GM12872 (cell line): ENCODE measurements at regions not wholly inside any gene's neighbourhood (a gene's known extent, or its start where the extent isn't known, plus 50 kb on each side); places are given as distances from the start of the nearest gene placed in this dataset.

ENCODE experiments used
- TF ChIP-seq, protein P1 (sequence below): IDR thresholded peaks from 3 replicates; pipeline ENCODE4 v1.5.1; 2011; ENCODE audit warnings: low read depth, mild to moderate bottlenecking, low read length, moderate library complexity; ENCODE audit not compliant: insufficient read depth

DNA sequence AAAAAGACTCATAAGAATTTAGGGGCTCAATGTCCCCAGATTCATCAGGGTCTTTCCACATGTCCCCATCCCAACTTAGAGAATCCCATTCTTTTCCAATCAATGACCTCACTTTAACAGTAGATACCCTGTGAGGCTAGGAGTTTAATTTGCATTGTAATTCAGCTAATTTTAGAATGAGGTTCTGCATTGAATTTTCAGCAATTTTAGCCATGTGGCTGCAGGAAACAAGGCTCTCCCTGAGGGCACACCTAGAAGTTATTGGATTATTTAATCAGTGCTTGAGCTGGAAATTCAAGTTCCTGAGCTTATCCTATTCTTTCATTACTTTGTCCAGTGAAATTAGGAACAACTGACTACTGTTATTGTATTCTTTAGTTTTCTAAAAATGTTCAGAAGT, 433.8 kb downstream of the ADAMTS20 start:
- TF ChIP-seq, protein P1, sequence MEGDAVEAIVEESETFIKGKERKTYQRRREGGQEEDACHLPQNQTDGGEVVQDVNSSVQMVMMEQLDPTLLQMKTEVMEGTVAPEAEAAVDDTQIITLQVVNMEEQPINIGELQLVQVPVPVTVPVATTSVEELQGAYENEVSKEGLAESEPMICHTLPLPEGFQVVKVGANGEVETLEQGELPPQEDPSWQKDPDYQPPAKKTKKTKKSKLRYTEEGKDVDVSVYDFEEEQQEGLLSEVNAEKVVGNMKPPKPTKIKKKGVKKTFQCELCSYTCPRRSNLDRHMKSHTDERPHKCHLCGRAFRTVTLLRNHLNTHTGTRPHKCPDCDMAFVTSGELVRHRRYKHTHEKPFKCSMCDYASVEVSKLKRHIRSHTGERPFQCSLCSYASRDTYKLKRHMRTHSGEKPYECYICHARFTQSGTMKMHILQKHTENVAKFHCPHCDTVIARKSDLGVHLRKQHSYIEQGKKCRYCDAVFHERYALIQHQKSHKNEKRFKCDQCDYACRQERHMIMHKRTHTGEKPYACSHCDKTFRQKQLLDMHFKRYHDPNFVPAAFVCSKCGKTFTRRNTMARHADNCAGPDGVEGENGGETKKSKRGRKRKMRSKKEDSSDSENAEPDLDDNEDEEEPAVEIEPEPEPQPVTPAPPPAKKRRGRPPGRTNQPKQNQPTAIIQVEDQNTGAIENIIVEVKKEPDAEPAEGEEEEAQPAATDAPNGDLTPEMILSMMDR: no peak

- TF ChIP-seq, protein P1: no peak
These were observed 434.6 kb downstream of the ADAMTS20 start for GRCh38 chr12:43117226-43117930.

DNA sequence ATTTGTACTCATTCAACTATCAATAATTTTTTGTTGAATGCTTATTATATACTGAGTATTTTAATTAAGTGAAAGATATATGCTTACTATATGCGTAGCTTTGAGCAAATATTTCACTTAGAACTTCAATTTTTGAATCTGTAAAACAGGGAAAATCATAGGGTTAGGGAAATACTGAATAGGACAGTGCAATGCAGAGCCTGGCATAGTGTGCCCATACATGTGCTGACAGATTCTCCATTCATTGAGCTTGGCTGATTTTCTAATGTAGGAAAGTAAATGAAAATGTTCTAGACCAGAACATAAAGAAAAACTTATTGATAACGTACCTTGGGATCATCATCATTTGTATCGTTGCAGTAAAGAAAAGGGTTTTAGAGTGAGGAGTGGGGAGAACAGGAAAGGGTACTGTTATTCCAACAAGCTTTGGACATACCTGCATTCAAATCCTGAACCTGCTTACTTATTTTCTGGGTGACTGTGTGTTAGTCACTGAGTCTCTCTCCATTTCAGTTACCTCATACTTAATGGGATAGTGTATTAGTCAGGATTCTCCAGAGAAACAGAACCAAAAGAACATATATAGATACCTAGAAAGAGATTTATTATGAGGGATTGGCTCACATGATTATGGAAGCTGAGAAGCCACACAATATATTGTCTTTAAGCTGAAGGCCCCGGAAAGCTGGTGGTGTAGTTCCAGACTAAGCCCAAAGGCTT, 436.4 kb downstream of the ADAMTS20 start:
- TF ChIP-seq, protein P1: no peak

DNA sequence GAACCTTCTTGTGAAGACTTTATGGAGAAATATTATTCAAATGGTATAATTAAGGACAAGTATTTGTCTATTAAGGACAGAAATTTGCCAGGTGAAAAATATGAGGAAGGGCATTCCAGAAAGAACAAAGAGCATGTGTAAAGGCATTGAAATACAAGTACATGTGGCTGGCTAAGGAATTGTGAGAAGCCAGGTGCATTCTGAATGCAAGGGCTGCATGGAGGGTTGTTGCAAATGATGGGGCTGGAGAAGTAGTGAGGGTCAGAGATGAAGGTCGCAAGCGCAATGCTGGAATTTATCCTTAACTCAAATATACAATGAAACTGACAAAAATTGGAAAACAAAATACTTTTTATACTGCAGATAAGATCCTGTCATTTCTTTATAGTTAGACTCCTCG, 437.7 kb downstream of the ADAMTS20 start:
- TF ChIP-seq, protein P1: no peak

GRCh38 chr12:43113616-43114015, 438.4 kb downstream of the ADAMTS20 start:
- TF ChIP-seq, protein P1: no peak

DNA sequence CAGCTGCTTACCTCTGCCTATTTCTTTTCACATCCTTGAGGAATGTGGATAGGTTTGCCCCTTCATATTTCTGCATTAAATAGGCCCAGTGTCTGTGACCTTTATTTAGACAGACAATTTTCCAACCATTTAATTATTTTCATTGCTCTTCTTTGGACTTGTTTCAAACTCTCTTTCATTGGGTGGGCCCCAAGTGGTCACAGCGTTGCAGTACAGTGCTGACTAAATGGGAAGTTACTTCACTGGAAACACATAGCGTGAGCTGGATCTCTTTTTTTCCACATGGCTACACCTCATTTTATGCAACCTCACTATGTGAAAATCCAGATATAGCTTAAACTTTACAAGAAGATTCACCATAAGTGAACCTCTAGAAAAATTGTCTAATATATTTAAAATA, 438.9 kb downstream of the ADAMTS20 start:
- TF ChIP-seq, protein P1: peak; percentile 14; the same call in 1 of the 3 replicates

DNA sequence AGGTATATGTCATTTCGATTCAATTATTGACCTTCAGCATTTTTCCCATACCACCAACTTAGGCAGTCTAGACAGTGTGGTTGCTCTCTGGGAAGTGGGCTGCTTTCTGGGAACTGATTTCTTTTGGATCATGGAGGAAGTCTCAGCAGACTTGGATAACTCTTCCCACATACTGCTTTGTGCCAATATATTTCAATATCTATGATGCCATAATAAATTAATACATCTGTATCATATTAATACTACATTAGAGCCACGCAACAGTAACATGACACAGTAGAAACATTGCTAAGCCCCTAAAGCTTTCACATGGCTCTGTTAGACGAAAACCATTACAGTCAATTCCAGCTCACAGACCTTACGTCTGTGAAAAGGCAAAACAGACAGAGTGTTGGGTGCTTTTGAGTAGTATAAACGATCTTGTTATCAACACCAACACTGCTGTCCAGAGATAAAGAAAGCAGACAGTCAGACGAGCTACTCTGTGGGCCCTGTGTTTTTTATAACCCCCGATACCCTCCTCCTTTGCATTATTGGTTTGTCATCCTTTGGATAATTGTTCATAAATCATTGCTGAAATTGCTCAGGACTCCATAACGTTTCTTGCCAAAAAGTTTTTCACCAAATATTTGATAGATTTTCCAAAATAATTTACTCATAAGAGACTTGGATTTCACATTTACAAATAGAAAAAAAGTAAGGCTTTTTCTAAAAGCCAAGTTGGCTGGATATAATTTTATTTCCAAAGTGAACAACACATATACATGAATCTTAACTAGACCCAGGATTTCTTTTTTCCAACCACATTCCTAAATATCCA, 439.7 kb downstream of the ADAMTS20 start:
- TF ChIP-seq, protein P1: no peak
